IPS-NIHi7 (cell line): ENCODE measurements at regions not wholly inside any gene's neighbourhood (a gene's known extent, or its start where the extent isn't known, plus 50 kb on each side); places are given as distances from the start of the nearest gene placed in this dataset.
"Not testable (repeated sequence)": the region's sequence is repeated elsewhere in the genome, so short reads cannot be mapped to it uniquely, and the experiment has no call there.

Experiments
- DNase-seq: peaks from one replicate; pipeline ENCODE4 v3.0.0; 2012; ENCODE audit warnings: mixed read lengths; ENCODE audit errors: extremely low spot score

DNA sequence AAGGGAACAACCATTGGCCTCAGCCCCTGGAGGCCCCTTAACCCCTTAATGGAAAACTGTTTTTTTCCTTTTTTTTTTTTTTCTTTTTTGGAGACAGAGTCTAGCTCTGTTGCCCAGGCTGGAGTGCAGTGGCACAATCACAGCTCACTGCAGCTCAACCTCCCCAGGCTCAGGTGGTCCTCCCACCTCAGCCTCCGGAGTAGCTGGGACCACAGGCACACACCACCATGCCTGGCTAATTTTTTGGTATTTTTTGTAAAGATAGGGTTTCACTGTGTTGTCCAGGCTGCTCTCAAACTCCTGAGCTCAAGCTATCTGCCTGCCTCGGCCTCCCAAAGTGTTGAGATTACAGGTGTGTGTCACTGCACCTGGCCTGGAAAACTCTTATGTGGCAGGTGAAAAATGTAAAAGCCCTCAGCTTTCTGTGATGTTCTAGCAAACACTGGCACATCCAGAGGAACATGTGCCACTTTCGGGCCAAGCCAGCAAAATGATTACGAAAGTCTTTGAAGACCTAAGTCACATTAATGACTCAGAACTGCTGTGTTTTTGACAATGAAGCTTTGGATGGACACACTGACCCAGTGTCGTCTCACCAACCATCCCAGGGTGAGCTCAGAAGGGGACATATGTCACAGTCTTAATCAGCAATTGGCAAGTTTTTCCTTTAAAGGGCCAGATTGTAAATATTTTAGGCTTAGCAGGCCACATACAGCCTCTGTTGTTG is 189.3 kb upstream of the TPM1 start:
- no peak for DNase-seq

DNA sequence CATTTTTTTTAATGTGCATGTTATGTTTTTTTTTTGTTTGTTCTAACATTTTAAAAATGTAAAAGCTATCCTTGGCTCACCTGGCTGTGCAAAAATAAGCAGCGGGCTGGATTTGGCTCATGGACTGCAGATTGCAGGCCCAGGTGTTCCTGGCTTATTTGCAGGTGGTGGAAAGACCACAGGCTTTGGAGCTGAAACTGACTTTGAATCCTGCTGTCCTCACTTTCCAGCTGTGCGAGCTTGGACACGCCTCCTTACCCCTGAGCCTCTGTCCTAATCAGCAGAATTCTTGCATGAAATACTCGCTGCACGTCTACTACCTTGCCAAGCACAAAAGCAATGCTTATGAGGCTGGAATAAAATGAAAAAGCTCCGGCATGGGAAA is 188.7 kb upstream of the TPM1 start:
- DNase-seq, result no peak

DNA sequence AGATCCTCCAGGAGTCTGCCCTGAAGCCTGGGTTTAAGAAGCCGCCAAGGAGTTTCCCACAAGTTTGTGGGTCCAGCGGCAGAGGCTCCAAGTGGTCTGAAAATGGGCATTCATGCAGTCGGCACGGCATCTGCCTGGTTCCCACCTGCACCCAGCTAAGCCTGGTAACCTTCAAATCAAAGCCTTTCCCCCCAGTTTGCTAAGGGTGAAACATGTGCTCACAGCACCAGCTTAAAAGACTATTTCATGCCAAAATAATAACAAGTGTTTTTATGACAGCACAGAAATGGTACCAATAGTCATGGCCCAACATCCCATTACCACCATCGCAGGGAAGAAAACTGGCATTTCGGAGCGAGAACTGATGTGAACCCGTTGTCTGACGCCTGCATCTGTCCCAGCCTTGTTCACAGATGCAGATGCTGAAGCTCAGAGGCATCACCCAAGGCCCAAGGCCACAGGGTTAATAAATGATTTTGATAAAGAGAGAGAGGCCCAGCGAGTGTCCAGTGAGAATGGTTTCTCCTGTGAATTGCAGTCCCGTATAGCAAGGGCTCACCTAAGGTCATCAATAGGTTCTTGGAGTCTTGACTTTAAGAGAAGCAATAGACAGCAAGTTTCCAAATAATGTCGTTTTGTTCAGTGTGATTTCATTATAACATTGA is 188.0 kb upstream of the TPM1 start:
- DNase-seq, result no peak

DNA sequence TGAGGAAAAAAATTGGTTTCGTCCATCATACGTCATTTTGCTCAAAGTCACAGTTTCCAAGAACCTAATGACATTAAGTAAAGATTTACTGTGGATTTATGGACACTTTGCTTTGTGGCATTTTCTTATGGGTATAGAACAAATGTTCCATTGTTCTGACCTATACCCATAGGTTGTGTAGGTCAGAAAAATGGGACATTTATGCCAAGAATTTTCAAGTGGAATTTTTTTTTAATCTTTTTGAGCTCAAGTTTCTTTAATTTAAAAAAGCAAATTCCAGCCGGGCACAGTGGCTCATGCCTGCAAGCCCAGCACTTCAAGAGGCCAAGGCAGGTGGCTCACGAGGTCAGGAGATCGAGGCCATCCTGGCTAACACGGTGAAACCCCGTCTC is 187.5 kb upstream of the TPM1 start:
- DNase-seq, result no peak

DNA sequence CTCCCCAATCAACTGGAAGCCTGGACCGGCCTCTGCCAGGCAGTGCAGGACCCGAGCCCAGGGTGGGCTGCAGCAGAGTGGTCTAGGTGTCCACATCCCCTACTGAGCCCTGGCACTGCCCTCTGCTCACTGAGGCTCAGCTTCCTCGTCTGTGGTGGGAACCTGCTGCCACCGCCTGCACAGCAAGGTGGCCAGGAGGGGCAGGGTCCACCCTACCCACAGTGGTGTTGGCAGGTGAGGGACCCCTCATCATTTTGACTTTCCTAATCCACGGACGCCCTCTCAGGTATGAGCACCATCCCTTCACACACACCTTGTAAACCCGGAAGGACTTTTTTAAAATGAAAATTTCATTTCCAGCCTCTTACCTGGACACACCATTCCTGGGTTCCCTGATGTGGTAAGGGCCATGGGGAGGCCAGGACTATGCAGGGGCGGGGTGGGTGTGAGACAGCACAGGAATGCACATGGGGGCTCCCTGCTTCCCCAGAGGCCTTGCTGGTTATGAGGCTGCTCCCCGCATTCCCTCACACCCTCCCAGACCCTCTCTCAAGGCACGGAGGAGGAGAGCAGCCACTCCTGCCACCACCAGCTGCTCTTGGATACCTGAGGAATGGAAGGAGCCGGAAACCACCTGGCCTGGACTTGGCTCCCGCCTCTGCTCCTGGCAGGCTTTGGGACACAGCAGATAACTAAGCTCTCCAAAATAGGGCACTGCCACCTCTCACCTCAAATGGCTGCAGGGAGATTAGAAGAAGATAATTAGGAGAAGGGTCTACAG is 185.9 kb upstream of the TPM1 start:
- DNase-seq, result no peak

DNA sequence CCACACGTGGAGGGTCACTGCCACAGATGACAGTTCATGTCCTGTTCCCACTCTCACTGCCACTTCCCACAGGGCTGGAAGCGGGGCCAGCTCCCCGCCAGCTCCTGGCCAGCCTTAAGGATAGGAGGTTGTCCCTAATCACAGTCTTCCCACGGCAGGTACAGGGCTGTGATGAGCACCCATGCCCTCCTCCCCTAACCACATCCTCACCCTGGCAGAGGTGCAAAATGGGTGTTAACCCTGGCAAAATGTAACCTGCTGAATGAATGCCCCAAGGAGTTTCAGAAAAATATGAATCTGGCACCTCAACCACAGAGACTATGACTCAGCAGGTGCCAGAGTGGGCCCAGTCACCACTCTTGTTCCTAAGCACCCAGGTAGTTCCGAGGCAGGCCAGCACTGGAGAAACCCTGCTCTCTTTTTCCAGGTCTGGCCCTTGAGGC is 185.1 kb upstream of the TPM1 start:
- no peak for DNase-seq

DNA sequence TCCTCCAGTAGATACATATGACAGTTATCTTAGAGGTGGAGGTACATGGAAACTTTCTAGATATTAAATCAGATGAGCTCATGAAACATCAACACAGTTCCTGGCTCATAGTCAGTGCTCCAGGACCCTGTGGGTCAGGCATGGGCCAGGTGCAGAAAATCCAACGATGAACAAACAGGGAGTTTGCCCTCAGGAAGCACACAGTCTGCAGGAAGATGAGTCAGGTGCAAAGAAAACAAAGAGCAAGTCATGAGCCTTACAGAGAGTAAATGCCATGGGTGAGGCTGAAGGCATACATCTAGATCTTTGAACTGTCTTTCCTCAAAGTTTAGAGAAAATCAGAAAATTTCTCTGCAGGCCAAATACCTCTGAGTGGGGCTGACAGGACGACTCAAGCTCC is 184.2 kb upstream of the TPM1 start:
- DNase-seq, result no peak

DNA sequence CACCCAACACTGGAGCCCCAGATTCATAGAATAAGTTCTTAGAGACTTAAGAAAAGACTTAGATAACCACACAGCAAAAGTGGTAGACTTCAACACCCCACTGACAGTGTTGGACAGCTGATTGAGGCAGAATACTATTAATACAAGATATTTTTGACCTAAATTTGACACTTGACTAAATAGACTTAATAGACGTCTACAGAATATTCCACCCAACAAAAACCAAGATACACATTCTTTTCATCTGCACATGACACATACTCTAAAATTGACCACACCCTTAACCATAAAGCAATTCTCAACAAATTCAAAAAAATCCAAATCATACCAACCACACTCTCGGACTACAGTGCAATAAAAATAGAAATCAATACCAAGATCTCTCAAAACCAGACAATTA is 179.8 kb upstream of the TPM1 start:
- no peak for DNase-seq

DNA sequence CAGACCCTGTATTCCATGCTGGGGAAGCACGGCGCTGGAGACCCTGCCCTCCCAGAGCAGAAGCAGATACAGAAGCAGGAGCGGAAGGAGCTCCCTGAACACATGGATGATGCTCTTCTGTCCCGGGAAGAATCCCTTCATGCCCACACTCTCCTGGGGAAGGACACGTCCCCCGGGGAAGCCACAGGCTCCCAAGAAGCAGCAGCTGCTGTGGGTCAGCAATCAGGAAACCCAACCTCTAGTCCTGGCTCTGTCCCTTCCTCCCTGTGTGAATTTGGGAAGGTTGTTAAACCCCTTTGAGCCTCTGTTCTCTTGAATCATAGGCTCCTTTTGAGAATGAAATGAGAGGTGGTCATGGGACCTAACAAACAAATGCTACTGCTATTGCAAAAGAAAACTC is 176.2 kb upstream of the TPM1 start:
- DNase-seq, result no peak

DNA sequence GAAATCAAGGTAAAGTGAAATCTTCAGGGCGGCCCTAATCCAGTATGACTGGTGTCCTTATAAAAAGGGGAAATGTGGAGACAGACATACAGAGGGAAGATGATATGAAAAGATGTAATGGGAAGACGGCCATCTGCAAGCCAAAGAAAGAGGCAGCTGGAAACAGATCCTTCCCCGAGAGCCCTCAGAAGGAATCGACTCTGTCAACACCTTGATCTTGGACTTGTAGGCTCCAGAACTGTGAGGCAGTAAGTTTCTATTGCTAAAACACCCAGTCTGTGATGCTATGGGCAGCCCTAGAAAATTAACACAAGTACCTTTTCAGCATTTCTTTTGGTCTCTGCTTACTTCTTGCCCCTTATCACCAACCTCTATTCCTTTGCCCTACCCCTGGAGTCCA is 174.7 kb upstream of the TPM1 start:
- DNase-seq, result no peak

DNA sequence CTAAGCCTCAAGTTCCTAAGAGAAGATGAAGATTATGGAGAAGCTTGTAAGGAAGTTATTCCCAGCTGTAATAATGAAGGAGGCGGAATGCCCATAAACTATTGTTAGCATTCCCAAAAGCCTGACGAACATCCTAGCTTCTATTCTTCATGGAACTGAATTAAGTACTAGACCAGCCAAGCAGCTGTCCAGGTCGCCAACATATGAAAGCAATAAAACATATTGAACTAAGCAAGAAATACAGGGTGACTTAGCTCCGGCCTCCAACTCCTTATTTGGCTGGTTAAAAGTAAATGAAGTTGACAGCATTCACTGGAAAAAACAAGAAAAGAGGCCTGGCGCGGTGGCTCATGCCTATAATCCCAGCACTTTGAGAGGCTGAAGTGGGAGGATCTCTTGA is 174.0 kb upstream of the TPM1 start:
- DNase-seq, result no peak

DNA sequence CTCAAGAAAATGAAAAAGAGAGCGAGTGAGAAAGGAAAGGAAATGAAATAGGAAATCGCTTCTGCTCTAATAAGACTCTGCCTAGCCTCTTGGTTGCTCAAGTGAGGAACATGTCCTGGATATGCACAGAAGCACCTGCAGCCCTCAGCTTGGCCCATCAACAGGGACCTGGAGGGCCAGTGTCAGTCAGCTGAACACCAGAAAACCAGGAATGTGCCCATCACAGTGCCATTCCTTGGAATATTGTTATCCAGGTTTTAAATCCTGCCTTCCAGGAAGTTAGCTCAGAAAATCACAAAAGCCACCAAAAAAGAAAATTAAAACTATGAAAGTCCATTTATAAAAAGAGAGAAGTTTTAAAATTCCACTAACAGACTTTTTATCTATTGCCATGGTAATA is 173.4 kb upstream of the TPM1 start:
- DNase-seq, result no peak

DNA sequence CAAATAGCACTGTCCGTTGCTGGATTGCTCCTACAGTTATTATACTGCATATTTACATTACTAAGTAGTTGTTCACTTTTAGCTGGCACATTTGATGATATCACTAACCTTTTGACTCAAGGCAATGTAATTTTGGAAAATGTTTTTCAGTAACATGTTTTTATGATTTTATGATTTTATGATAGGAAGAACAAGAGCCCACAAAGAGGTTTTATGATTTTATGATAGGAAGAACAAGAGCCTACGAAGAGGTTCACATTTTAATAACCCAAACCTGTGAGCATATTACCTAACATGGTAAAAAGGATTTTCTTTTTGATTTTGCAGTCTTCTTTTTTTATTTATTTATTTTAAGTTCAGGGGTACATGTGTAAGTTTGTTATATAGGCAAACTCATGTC is 172.3 kb upstream of the TPM1 start:
- no peak for DNase-seq

DNA sequence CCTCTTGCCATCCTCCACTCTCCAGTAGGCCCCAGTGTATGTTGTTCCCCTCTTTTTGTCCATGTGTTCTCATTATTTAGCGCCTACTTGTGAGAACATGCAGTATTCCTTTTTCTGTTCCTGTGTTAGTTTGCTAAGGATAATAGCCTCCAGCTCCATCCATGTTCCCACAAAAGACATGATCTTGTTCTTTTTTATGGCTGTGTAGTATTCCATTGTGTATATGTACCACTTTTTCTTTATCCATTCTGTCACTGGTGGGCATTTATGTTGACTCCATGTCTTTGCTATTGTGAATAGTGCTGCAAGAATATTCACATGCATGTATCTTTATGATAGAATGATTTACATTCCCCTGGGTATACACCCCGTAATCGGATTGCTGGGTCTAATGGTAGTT is 171.8 kb upstream of the TPM1 start:
- DNase-seq, result not testable (repeated sequence)

DNA sequence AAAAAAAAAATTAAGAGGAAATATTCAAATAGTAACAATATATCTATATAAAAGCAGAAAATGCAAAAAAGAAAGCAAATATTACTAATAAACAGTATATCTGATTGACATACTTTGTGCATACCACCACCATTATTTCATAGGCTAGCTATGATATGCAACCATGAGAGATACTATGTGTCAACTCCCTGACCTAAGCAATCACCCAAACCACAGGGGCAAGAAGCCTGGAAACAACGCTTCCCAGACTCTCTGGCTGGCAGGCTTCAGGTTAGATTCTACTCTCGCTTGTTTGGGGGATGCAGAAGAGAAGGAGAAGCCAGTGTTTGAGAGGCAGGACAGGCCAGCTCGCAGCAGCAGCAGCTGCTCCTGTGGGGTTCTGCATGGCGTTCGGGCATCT is 169.3 kb upstream of the TPM1 start:
- DNase-seq, result no peak

DNA sequence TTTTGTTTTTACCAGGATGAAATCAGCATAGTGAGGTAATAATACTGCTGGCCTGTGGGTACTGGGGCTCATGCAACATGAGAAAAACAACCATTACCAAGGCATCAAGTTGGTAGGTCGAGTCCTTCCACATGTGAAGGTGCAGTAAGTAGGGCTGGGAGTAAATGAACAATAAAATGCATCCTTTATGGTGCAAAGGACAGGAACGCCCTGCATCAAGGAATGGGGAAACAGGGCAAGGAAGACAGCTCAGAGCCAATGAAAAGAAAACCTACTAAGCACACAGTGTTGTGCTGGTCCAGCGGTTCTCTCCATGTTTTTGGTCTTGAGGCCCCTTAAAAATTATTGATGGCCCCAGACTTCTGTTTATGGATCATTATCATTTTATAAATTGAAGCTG is 168.5 kb upstream of the TPM1 start:
- no peak for DNase-seq

DNA sequence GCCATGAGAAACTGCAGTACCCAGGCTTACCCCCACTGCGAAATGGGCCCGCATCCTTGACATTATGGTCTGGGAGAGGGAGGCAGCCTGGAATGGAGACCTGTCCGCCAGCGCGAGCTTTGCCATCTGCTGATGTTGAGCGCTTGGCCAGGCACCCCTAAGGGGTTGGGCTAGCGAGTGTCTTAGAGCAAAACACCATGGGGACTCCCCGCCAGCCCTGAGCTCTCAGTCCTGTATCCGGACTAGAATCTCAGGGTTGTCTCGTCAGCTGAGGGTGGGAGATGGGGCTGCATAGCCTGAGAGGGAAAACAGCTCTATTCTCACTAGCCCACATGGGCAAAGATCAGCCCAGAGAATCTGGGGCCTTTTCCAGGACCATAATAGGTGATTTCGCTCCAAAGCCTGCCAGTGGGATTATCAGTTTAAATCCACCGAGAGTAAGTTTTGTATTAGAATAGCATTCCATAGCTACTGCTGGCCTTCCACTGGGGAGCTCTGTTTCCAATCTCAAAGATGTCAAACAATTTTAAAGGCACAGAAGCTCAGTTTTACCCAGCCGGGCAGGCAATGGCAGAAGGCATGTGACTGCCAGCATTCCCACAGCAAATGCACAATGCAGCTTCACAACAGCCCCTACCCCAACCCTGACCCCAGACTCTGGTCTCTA is 167.5 kb upstream of the TPM1 start:
- DNase-seq, result no peak

DNA sequence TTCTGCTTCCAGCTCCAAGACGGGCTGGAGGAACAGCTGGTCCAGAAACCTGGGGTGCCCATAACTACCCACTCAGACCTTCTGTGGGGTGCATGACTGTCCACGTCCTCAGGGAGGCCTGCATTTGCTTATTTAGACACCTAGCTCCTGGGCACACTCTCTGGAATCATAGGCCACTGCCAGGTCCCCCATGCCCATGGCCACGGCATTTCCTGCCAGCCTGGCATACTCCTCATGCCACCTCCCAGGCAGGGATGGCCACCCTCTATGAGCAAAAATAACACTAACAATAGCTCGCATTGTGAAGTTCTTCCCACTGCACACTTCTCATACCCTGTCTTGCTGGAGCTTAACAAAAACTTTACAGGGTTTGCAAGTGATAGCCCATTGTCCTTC is 166.9 kb upstream of the TPM1 start:
- no peak for DNase-seq

DNA sequence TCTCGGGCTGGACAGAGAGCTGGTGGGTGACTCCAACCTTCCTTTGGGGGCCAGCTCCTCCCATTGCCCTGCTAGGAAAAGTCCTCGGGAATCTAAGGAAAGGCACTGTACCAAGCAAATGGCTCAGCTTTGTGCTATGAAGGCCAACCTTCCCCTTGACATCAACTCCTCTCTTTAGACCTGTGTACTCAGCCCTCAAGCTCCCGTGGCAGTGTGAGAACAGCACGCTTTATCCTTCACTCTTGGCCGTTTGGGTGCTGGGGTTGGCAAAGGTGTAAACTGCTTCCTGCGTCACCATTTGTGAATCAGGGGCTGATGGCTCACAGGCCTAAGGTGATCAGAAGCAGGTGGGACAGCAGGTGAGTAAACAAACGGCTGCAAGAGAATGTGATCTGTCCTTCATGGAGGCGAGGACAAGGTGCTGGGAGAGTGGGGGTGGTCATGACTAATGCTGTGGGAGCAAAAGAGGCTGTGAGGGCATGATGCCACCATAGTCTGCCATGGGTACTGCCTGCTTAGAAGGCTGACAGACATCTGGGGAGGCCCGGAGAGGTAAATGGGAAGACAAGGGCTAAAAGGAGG is 165.2 kb upstream of the TPM1 start:
- DNase-seq, result no peak

DNA sequence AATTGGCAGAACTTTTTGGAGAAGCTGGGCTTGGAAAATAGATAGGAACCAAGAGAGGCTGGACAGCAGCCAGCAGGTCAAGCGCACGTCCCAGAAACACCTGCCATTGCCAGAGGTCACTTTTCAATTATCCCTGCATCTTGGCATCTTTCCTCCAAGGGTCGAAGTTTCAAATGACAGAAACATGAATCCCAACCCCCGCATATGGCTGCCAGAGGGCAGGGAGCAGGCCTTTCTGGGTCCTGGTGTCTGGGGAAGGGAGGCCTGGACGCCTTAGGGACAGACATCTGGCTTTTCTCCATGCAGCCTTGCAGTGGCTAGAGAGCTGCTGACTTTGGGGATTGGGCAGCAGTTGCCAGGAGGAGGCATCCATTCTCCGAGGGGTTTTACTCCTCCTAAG is 164.5 kb upstream of the TPM1 start:
- no peak for DNase-seq

DNA sequence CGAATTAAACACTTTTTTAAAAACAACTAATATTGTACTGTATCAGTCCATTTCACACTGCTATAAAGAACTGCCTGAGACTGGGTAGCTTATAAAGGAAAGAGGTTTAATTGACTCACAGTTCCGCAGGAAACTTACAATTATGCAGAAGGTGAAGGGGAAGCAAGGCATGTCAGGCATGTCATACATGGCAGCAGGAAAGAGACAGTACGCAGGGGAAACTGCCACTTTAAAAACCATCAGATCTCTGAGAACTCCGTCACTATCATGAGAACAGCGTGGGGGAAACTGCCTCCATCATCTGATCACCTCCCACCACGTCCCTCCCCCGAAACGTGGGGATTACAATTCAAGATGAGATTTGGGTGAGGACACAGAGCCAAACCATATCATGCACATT is 162.8 kb upstream of the TPM1 start:
- no peak for DNase-seq

DNA sequence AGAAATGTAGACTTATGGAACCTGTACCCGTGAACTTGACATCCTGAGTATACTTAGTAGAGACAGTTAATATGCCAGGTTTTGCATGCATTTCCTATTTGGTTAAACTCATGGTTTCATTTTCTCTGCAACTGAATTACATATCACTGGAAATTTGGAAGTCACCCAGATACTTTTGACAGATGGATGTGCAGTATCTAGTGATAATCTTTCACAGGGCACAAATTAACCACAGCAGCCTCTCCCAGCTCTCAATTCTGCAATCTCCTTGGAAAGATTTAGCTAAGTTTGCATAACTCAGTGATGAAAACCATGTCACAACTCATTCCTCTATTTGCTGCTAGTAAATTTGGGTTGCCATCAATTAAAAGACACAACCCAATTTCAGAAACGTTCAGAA is 162.3 kb upstream of the TPM1 start:
- no peak for DNase-seq
